ENCODE measurements at regions not wholly inside any gene's neighbourhood (a gene's known extent, or its start where the extent isn't known, plus 50 kb on each side); places are given as distances from the start of the nearest gene placed in this dataset.

DNA sequence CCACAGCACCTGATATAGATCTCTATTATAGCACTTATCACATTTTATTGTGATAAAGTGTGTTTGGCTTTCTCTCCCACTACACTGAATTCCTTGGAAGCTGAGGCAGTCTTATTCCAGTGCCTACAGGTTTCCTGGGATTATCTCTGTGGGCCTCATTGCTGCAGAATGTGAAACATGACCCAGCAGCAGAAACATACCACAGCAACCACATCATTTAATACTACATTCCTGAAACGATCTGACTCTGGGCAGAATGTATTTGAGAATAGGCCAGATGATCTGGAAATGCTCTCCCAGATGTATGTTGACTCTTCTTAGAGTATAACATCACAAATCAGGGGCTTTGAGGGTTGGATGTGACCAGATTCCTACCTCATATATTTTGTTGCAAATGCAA, 323.5 kb upstream of the TANK start:
- no peak overlapping the region for H3K27ac ChIP-seq
- no peaks in the 10 kb centered on the region for H3K36me3 ChIP-seq
- DNase-seq = no peak
- TF ChIP-seq, protein P1, sequence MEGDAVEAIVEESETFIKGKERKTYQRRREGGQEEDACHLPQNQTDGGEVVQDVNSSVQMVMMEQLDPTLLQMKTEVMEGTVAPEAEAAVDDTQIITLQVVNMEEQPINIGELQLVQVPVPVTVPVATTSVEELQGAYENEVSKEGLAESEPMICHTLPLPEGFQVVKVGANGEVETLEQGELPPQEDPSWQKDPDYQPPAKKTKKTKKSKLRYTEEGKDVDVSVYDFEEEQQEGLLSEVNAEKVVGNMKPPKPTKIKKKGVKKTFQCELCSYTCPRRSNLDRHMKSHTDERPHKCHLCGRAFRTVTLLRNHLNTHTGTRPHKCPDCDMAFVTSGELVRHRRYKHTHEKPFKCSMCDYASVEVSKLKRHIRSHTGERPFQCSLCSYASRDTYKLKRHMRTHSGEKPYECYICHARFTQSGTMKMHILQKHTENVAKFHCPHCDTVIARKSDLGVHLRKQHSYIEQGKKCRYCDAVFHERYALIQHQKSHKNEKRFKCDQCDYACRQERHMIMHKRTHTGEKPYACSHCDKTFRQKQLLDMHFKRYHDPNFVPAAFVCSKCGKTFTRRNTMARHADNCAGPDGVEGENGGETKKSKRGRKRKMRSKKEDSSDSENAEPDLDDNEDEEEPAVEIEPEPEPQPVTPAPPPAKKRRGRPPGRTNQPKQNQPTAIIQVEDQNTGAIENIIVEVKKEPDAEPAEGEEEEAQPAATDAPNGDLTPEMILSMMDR (IDR thresholded peaks at IDR 0.05) = no peak
- H3K4me1 ChIP-seq = no peaks in the 10 kb centered on the region
- H3K9me3 ChIP-seq = no peaks in the 10 kb centered on the region
- no peak overlapping the region for H3K4me3 ChIP-seq
- H3K27me3 ChIP-seq = no peaks in the 10 kb centered on the region

GRCh38 chr2:160837416-160837815, 322.8 kb upstream of the TANK start:
- Histone ChIP-seq H3K4me3 (no peak overlapping the region), H3K9me3 (no peaks in the 10 kb centered on the region), H3K36me3 (no peaks in the 10 kb centered on the region), H3K27ac (no peak overlapping the region), H3K4me1 (no peaks in the 10 kb centered on the region), H3K27me3 (no peaks in the 10 kb centered on the region)
- DNase-seq = no peak
- TF ChIP-seq POLR2A (IDR thresholded peaks at IDR 0.05) = no peak
- TF ChIP-seq, protein P1 (IDR thresholded peaks at IDR 0.05) = no peak

DNA sequence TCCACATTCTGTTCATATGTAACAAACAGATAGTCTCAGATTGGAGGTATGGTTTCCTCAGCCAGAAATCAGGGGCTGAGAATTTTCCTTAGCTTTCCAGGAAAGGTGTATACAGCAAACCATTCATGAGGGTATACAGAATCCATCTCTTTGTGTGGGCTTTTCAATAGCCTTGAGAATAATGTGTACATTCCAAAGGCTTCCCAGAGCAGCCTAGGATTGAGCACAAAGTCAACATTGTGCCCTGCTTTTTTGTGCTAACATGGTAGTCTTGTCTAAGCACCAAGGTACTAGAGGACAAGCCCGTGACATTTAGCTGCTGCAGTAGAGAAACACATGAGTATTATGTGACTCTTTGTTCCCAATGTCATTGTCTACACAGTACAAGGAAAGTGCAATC, 322.1 kb upstream of the TANK start:
- Histone ChIP-seq H3K27me3 (no peaks in the 10 kb centered on the region), H3K36me3 (no peaks in the 10 kb centered on the region), H3K9me3 (no peaks in the 10 kb centered on the region), H3K27ac (no peak overlapping the region), H3K4me3 (no peak overlapping the region), H3K4me1 (no peaks in the 10 kb centered on the region)
- TF ChIP-seq, protein P1 (IDR thresholded peaks at IDR 0.05) = no peak
- TF ChIP-seq POLR2A (IDR thresholded peaks at IDR 0.05) = no peak
- no peak for DNase-seq

GRCh38 chr2:160838691-160839090, 321.5 kb upstream of the TANK start:
- Histone ChIP-seq H3K4me3 (no peak overlapping the region), H3K27me3 (no peaks in the 10 kb centered on the region), H3K9me3 (no peaks in the 10 kb centered on the region), H3K27ac (no peak overlapping the region), H3K4me1 (no peaks in the 10 kb centered on the region), H3K36me3 (no peaks in the 10 kb centered on the region)
- TF ChIP-seq POLR2A (IDR thresholded peaks at IDR 0.05) = no peak
- TF ChIP-seq, protein P1 (IDR thresholded peaks at IDR 0.05) = no peak
- no peak for DNase-seq

DNA sequence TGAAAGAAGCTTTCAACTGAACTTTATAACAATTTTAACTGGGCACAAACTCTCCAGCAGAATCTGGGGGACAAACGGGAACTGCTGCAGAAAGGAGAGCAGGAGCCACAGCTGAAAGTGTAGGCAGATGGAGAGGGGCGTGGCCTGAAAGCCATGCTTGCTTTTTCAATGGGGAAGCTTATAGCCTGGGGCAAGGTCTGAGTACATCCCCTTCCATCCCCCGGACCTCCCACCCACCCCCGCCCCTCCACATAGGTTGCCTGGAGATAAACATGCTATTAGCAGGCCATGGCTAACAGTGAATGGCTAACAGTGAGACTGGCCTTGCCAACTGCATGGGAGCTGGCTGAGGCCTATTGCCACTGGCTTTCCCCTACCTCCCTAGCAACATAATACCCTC, 317.9 kb upstream of the TANK start:
- no peak for TF ChIP-seq POLR2A (IDR thresholded peaks at IDR 0.05)
- TF ChIP-seq, protein P1 (IDR thresholded peaks at IDR 0.05) = no peak
- H3K27me3 ChIP-seq = no peaks in the 10 kb centered on the region

DNA sequence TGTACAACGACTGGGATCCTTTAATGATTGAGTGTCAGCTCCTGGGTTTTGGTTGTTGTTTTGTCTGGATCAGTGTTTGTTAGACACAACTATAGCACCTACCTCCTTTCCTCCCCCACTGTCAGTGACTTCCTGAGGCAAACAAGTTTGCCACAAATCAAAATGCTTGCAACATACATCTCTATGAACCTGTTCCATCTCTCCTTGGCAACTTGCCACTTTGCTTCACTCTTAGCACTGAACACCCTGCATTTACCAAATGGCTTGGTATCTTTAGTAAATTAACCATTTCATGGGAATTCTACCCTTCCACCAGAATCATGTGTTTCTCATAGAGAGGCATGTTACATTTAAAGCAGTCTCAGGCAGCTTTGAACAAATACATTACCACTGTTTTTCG, 301.1 kb upstream of the TANK start:
- Histone ChIP-seq H3K4me1 (no peaks in the 10 kb centered on the region), H3K9me3 (no peaks in the 10 kb centered on the region), H3K36me3 (no peaks in the 10 kb centered on the region), H3K4me3 (no peak overlapping the region), H3K27ac (no peak overlapping the region), H3K27me3 (no peaks in the 10 kb centered on the region)
- TF ChIP-seq, protein P1 (IDR thresholded peaks at IDR 0.05) = no peak
- no peak for TF ChIP-seq POLR2A (IDR thresholded peaks at IDR 0.05)
- DNase-seq = no peak

More for the DNA sequence above, 317.9 kb upstream of the TANK start:
- no peak for DNase-seq
- Histone ChIP-seq H3K4me3 (no peak overlapping the region), H3K36me3 (no peaks in the 10 kb centered on the region), H3K4me1 (no peaks in the 10 kb centered on the region), H3K9me3 (no peaks in the 10 kb centered on the region), H3K27ac (no peak overlapping the region)

Data from Peyer's patch (tissue), 4 donors.